Keratinocyte (primary cell): ENCODE measurements at regions not wholly inside any gene's neighbourhood (a gene's known extent, or its start where the extent isn't known, plus 50 kb on each side); places are given as distances from the start of the nearest gene placed in this dataset.

ENCODE experiments used
- CTCF ChIP-seq, 3 experiments: IDR thresholded peaks in 1 of 3; conservative IDR thresholded peaks in 1 of 3; optimal IDR thresholded peaks in 1 of 3; 2 replicates in 2 of 3; 3 replicates in 1 of 3; pipeline versions ENCODE3 to v1.5.1; 2011; ENCODE audit warnings: low read length in 3 of 3, mild to moderate bottlenecking in 3 of 3, moderate library complexity in 2 of 3, control low read depth in 1 of 3, inconsistent platforms in 1 of 3; ENCODE audit not compliant: insufficient read depth in 2 of 3; ENCODE audit errors: extremely low read depth in 1 of 3
- EZH2 ChIP-seq: IDR thresholded peaks from one replicate; pipeline ENCODE4 v1.6.1; 2012; ENCODE audit warnings: inconsistent platforms, mild to moderate bottlenecking, low read length, moderate library complexity

DNA sequence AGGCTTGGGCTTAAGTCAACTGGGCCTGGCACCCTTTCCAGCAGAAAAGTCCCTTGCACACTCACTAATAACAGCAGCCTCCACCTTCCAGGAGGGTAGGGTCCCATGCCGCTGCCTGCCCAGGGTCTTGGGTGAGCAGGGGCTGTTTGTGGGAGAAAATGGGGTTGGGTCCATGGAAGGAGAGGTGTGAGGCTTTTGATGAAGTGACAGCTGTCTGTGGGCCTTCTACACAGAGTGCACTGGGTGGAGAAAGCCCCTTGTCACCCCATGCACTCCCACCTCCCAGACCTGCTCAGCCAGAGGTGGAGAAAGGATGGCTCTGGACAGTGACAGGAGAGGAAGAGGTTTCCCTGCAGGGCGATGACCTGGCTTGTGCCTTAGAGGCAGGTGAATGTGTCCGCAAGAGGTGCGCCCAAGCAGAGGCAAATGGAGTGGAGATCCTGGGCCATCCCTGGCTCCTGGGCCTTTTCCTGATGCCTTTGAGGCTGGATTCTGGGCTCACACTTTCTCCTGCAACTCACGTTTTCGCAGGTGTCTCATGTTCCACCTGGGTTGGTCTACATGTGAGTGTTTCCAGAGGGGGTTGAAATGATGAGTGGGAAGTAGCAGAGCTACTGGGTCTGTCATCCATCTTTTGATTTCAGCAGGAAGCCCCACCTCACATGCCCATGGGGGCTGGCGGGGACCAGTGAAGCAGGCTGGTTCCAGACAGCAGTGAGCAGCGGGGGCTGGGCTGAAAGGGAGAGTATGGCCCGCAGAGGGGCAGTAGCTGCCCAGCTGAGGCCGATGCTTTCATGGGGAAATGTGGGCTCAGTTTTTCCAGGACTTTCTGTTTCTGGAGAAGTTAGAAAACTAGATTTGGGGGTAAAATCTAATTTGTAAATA, 85.2 kb upstream of the PRR23E start:
- TF ChIP-seq CTCF (optimal IDR thresholded peaks at IDR 0.05 in 1 of 3, IDR thresholded peaks at IDR 0.05 in 1 of 3, conservative IDR thresholded peaks at IDR 0.05 in 1 of 3; ENCODE audit: extremely low read depth in 1 of 3, insufficient read depth in 2 of 3, low read length in 3 of 3) (no peak), EZH2 (no peak)
